Endothelial cell of umbilical vein (primary cell): ENCODE measurements at regions not wholly inside any gene's neighbourhood (a gene's known extent, or its start where the extent isn't known, plus 50 kb on each side); places are given as distances from the start of the nearest gene placed in this dataset.

ENCODE experiments used
- BruUV-seq: library from RNA; stranded (reverse); fragments of 400-500 nt; replicated peaks from 2 replicates; lab custom pipeline; 2021; lab: Mats Ljungman, UMichigan
- CTCF ChIA-PET: fragments of 300-600, 350-600 bp; sonication (Branson Sonifier 250); formaldehyde crosslinking; loops from one replicate; lab custom pipeline; 2021; ENCODE audit warnings: antibody characterized with exemption, inconsistent platforms; lab: Charles Lee
- POLR2A ChIA-PET: fragments of 300-600, 350-600 bp; sonication (Branson Sonifier 250); formaldehyde crosslinking; loops from one replicate; lab custom pipeline; 2021; ENCODE audit warnings: antibody characterized with exemption, inconsistent platforms; lab: Charles Lee
- DNase-seq: peaks from one replicate; pipeline ENCODE4 v3.0.0-alpha.2; 2011; ENCODE audit warnings: low read depth, low spot score
- FAIRE-seq: peaks from 2 replicates; lab custom pipeline; 2011; peaks lifted over from hg19 to GRCh38; lab: Jason Lieb, UNC
- H2AFZ ChIP-seq: 2 replicates; pipeline ENCODE4 v1.6.0; 2012; ENCODE audit warnings: low read depth, low read length, control low read depth, inconsistent platforms
- H3K27ac ChIP-seq: 2 replicates; pipeline ENCODE4 v1.5.1; 2011; ENCODE audit warnings: low read depth, mild to moderate bottlenecking, control low read depth, low read length, moderate library complexity; ENCODE audit not compliant: insufficient read depth
- H3K27me3 ChIP-seq, 2 experiments: 2 replicates each; pipeline versions ENCODE4 v1.6.0 to v1.6.1; 2011; ENCODE audit warnings: low read length in 2 of 2, mixed read lengths in 1 of 2; ENCODE audit not compliant: control insufficient read depth in 2 of 2, insufficient read depth in 2 of 2
- H3K36me3 ChIP-seq, 2 experiments: 2 replicates in 1 of 2; 3 replicates in 1 of 2; pipeline ENCODE4 v1.5.1; 2011; ENCODE audit warnings: low read length in 2 of 2, mild to moderate bottlenecking in 1 of 2, moderate library complexity in 1 of 2; ENCODE audit not compliant: control insufficient read depth in 2 of 2, insufficient read depth in 2 of 2; ENCODE audit errors: extremely low read depth in 1 of 2
- H3K4me1 ChIP-seq: 3 replicates; pipeline ENCODE4 v1.5.1; 2011; ENCODE audit warnings: mild to moderate bottlenecking, low read length; ENCODE audit not compliant: control insufficient read depth, insufficient read depth; ENCODE audit errors: extremely low read depth
- H3K4me2 ChIP-seq: 2 replicates; pipeline ENCODE4 v1.6.1; 2011; ENCODE audit warnings: low read length, control low read depth, mixed read lengths; ENCODE audit not compliant: insufficient read depth
- H3K4me3 ChIP-seq, 3 experiments: fragments of 200-600 bp in 1 of 3; sonication (generic), shearing (Covaris generic) in 1 of 3; replicated peaks in 1 of 3; 2 replicates each; pipeline ENCODE4 v1.5.1; 2011 to 2016; ENCODE audit warnings: control low read depth in 3 of 3, low read length in 3 of 3, mild to moderate bottlenecking in 2 of 3, inconsistent platforms in 1 of 3, low read depth in 1 of 3, moderate library complexity in 1 of 3; ENCODE audit not compliant: insufficient read depth in 1 of 3
- H3K79me2 ChIP-seq: 2 replicates; pipeline ENCODE4 v1.6.0; 2012; ENCODE audit warnings: low read length, inconsistent platforms; ENCODE audit not compliant: control insufficient read depth, insufficient read depth
- H3K9ac ChIP-seq: replicated peaks from 2 replicates; pipeline ENCODE3; 2011; ENCODE audit warnings: low read length, control low read depth; ENCODE audit not compliant: insufficient read depth; ENCODE audit errors: extremely low read depth
- H3K9me1 ChIP-seq: replicated peaks from 3 replicates; pipeline ENCODE4 v1.6.0; 2011; ENCODE audit warnings: mild to moderate bottlenecking, low read length; ENCODE audit not compliant: control insufficient read depth, insufficient read depth; ENCODE audit errors: extremely low read depth
- H3K9me3 ChIP-seq: replicated peaks from 2 replicates; pipeline ENCODE4 v1.5.1; 2012; ENCODE audit warnings: low read length, inconsistent platforms; ENCODE audit not compliant: control insufficient read depth, insufficient read depth
- H4K20me1 ChIP-seq: replicated peaks from 2 replicates; pipeline ENCODE3; 2011; ENCODE audit warnings: mild to moderate bottlenecking, low read length; ENCODE audit not compliant: control insufficient read depth, insufficient read depth; ENCODE audit errors: extremely low read depth
- EZH2 ChIP-seq: IDR thresholded peaks from 2 replicates; pipeline ENCODE4 v1.6.1; 2012; ENCODE audit warnings: borderline replicate concordance, low read depth, mild to moderate bottlenecking, moderate library complexity, low read length, inconsistent platforms; ENCODE audit not compliant: severe bottlenecking
- FOS ChIP-seq: IDR thresholded peaks from 2 replicates; pipeline ENCODE4 v1.6.1; 2011; ENCODE audit warnings: mild to moderate bottlenecking, low read length, moderate library complexity, borderline replicate concordance; ENCODE audit not compliant: insufficient read depth
- GATA2 ChIP-seq: IDR thresholded peaks from 2 replicates; pipeline ENCODE4 v1.7.0; 2011; ENCODE audit warnings: low read depth, mild to moderate bottlenecking, moderate library complexity, mixed read lengths, low read length; ENCODE audit not compliant: insufficient read length, insufficient read depth
- JUN ChIP-seq: IDR thresholded peaks from 2 replicates; pipeline ENCODE4 v1.6.1; 2011; ENCODE audit warnings: borderline replicate concordance, low read depth; ENCODE audit not compliant: insufficient read length, insufficient read depth
- MYC ChIP-seq: IDR thresholded peaks from one replicate; pipeline ENCODE4 v1.6.1; 2011; ENCODE audit warnings: mild to moderate bottlenecking, low read depth, low read length
- POLR2A ChIP-seq: IDR thresholded peaks from 2 replicates; pipeline ENCODE4 v1.6.1; 2012; ENCODE audit warnings: low read depth, mild to moderate bottlenecking, control low read depth, low read length
- POLR2AphosphoS5 ChIP-seq: IDR thresholded peaks from 2 replicates; pipeline ENCODE4 v1.6.1; 2012; ENCODE audit warnings: low read depth, mild to moderate bottlenecking, control low read depth, low read length, moderate library complexity; ENCODE audit not compliant: insufficient read depth
- dilution Hi-C: fragments of 300-500 bp; cut with MboI; formaldehyde crosslinking; loops from one replicate; pipeline ENCODE4 v1.15.0; 2019; ENCODE audit warnings: low sequenced_read_pairs; ENCODE audit not compliant: extremely low pct_ligation_motif_present
- intact Hi-C: fragments of 100-400 bp; cut with micrococcal nuclease; formaldehyde crosslinking; loops from one replicate; pipeline ENCODE4 v1.10.0; 2022
- TF ChIP-seq, protein P1 (sequence below): IDR thresholded peaks from 2 replicates; pipeline ENCODE4 v1.6.1; 2011; ENCODE audit not compliant: insufficient read depth, insufficient read length
- TF ChIP-seq, protein P2 (sequence below), 2 donors: IDR thresholded peaks; 1 replicate in 1 of 2; 2 replicates in 1 of 2; pipeline ENCODE4 v1.5.1; 2011; ENCODE audit warnings: low read length in 2 of 2, mild to moderate bottlenecking in 2 of 2, moderate library complexity in 2 of 2, control low read depth in 1 of 2, inconsistent platforms in 1 of 2, low read depth in 1 of 2; ENCODE audit not compliant: insufficient read depth in 1 of 2; ENCODE audit errors: extremely low read depth in 1 of 2

DNA sequence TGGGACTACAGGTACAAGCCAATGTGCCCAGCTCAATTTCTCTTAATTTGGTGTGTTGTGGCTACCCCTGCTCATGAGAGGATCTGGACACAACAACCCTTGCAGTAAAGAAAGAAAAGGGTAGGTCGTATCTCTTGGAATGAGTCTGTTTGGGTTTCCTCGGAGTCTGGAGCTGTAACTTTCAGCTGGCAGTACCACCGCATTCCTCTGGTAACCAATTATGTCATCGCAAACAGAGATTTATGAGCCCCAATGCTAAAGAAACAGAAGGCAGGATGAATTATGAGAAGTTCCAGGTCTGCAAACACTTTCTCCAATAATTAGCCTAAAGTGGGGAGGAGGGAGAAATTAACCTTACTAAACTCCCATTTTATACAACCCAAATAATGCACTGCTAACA lies 186.6 kb upstream of the NRP1 start:
- Histone ChIP-seq H3K4me2 (no peak overlapping the region), H3K36me3 (no peaks in the 10 kb centered on the region), H4K20me1 (no peaks in the 10 kb centered on the region), H3K9me1 (no peaks in the 10 kb centered on the region), H3K4me3 (no peak overlapping the region), H3K27ac (no peak overlapping the region), H3K4me1 (no peaks in the 10 kb centered on the region), H3K27me3 (peaks cover 23 to 28% of the 10 kb centered on the region in 2 experiments), H3K9ac (no peak overlapping the region), H3K9me3 (no peaks in the 10 kb centered on the region), H2AFZ (no peak overlapping the region), H3K79me2 (no peaks in the 10 kb centered on the region)
- ChIA-PET POLR2A (no interaction called here), CTCF (interaction anchor here (1.7 to 2.2 kb wide), 2 partner anchors 14 to 27 kb away, joined by 5 to 6 read pairs; no protein-coding TSS in a partner anchor)
- BruUV-seq = no TSS peak
- no peak for FAIRE-seq
- intact Hi-C loops = no loop called here
- dilution Hi-C loops = no loop called here
- TF ChIP-seq MYC (no peak), POLR2A (no peak), GATA2 (no peak)
- TF ChIP-seq, protein P1, sequence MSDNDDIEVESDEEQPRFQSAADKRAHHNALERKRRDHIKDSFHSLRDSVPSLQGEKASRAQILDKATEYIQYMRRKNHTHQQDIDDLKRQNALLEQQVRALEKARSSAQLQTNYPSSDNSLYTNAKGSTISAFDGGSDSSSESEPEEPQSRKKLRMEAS = no peak
- no peak for DNase-seq

DNA sequence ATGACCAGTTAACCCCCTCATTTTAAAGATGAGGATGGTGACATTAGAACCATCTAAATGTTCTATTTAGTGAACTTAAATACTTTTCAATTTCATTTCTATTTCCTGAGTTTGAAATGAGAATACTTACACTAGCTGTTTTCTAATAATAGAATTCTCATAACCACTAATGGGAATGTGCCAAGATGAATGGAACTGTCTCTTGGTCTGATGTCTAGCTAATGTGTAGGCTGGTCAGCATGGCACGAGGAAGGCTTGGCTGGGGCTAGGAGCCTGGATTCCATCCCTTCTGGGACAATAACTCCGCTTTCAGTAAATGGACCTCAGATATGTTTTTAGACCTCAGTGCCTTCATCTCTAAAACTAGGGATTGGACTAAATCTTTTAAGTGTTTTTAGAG lies 185.8 kb upstream of the NRP1 start:
- DNase-seq (no peak), FAIRE-seq (no peak)
- Histone ChIP-seq H3K36me3 (no peaks in the 10 kb centered on the region), H3K27ac (no peak overlapping the region), H3K79me2 (no peaks in the 10 kb centered on the region), H2AFZ (no peak overlapping the region), H3K27me3 (peaks cover 23 to 28% of the 10 kb centered on the region in 2 experiments), H3K9me3 (no peaks in the 10 kb centered on the region), H3K4me1 (no peaks in the 10 kb centered on the region), H3K4me2 (no peak overlapping the region), H3K9me1 (no peaks in the 10 kb centered on the region), H3K9ac (no peak overlapping the region), H3K4me3 (no peak overlapping the region), H4K20me1 (no peaks in the 10 kb centered on the region)
- TF ChIP-seq POLR2A (no peak), GATA2 (no peak), MYC (no peak), JUN (no peak), EZH2 (no peak), FOS (no peak), POLR2AphosphoS5 (no peak)
- TF ChIP-seq, protein P1 = no peak
- TF ChIP-seq, protein P2, sequence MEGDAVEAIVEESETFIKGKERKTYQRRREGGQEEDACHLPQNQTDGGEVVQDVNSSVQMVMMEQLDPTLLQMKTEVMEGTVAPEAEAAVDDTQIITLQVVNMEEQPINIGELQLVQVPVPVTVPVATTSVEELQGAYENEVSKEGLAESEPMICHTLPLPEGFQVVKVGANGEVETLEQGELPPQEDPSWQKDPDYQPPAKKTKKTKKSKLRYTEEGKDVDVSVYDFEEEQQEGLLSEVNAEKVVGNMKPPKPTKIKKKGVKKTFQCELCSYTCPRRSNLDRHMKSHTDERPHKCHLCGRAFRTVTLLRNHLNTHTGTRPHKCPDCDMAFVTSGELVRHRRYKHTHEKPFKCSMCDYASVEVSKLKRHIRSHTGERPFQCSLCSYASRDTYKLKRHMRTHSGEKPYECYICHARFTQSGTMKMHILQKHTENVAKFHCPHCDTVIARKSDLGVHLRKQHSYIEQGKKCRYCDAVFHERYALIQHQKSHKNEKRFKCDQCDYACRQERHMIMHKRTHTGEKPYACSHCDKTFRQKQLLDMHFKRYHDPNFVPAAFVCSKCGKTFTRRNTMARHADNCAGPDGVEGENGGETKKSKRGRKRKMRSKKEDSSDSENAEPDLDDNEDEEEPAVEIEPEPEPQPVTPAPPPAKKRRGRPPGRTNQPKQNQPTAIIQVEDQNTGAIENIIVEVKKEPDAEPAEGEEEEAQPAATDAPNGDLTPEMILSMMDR (IDR thresholded peaks at IDR 0.05; ENCODE audit: extremely low read depth in 1 of 2, insufficient read depth in 1 of 2, low read depth in 1 of 2, low read length in 2 of 2) = no peak
- CTCF ChIA-PET = interaction anchor here (1.7 kb wide), 1 partner anchor 14 kb away, joined by 5 read pairs; no protein-coding TSS in a partner anchor
- dilution Hi-C loops (no loop called here), intact Hi-C loops (no loop called here)
- no TSS peak for BruUV-seq
- POLR2A ChIA-PET = no interaction called here
